ENCODE measurements at regions not wholly inside any gene's neighbourhood (a gene's known extent, or its start where the extent isn't known, plus 50 kb on each side); places are given as distances from the start of the nearest gene placed in this dataset.

DNA sequence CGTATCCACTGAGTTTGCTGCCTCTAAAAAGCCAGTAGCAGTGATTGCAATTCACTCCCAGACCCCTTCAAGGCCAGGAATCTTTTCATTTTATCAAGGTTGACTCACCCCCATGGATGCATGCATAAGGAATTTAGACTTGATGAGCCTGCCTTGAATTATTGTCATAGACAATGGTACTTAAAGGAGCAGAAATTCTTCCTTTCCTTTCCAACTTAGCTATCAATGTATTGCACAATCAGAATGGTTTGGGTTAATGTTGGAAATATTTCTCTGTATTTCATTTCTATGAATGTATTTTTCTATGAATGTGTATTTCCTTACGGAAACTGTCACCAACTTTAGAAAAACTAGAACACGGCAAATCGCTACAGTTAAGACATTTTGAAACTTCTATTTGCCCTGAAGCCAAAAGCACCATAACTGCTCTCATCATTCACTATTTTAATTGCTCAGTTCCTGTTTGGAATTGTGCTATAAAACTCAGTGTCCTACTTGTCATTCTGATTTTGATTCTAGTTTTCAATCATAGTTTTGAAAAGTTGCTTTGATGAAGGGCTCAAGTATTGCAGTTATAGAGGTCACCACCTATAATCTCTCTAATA, 355.7 kb upstream of the AKR1E2 start:
- Histone ChIP-seq H3K79me2 (no peaks in the 10 kb centered on the region), H3K27ac (no peak overlapping the region), H3K36me3 (replicated peaks; ENCODE audit: insufficient read depth, low read depth) (no peaks in the 10 kb centered on the region), H4K20me1 (ENCODE audit: insufficient read depth, poor library complexity, severe bottlenecking) (no peaks in the 10 kb centered on the region), H3K4me2 (no peak overlapping the region), H3K4me3 (no peak overlapping the region), H3K9me3 (ENCODE audit: low read depth) (no peaks in the 10 kb centered on the region), H3K27me3 (no peaks in the 10 kb centered on the region), H3K4me1 (ENCODE audit: insufficient read depth) (no peaks in the 10 kb centered on the region), H3K9me2 (replicated peaks; ENCODE audit: insufficient read depth) (no peaks in the 10 kb centered on the region), H2AFZ (no peak overlapping the region)
- no peak for DNase-seq (ENCODE audit: low spot score)
- WGBS (ENCODE audit: low lambda C conversion rate, missing lambda C conversion rate): 75% methylated on average over 4 of the region's 4 CpGs
- no peak for TF ChIP-seq EZH2phosphoT487 (IDR thresholded peaks at IDR 0.05; ENCODE audit: low read depth, severe bottlenecking, unreplicated experiment)
- TF ChIP-seq, protein P1, sequence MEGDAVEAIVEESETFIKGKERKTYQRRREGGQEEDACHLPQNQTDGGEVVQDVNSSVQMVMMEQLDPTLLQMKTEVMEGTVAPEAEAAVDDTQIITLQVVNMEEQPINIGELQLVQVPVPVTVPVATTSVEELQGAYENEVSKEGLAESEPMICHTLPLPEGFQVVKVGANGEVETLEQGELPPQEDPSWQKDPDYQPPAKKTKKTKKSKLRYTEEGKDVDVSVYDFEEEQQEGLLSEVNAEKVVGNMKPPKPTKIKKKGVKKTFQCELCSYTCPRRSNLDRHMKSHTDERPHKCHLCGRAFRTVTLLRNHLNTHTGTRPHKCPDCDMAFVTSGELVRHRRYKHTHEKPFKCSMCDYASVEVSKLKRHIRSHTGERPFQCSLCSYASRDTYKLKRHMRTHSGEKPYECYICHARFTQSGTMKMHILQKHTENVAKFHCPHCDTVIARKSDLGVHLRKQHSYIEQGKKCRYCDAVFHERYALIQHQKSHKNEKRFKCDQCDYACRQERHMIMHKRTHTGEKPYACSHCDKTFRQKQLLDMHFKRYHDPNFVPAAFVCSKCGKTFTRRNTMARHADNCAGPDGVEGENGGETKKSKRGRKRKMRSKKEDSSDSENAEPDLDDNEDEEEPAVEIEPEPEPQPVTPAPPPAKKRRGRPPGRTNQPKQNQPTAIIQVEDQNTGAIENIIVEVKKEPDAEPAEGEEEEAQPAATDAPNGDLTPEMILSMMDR (IDR thresholded peaks at IDR 0.05; ENCODE audit: poor library complexity): no peak

DNA sequence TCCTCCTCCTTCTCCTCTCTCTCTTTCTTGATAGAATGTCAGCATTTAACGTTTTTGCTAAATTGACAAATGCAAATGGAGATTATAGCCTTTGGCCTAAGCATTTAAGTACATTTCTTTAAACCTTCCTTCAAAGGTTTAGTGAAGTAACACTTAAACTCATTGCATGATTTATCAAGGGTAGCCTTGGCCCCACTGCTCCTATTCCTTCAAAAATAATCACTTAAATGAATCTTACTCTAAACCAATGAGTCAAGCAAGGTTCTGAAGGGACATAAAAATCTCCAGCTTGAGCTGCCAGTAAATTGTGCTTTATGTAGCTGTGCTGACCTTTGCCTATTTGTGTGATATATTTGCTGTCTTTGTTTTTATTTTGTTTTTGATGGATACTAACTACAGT, 358.5 kb upstream of the AKR1E2 start:
- no peak overlapping the region for H3K27ac ChIP-seq
- no peaks in the 10 kb centered on the region for H3K79me2 ChIP-seq
- DNase-seq (ENCODE audit: low spot score): no peak
- 68% methylated on average over 1 of the region's 1 CpG for WGBS (ENCODE audit: low lambda C conversion rate, missing lambda C conversion rate)
- no peak overlapping the region for H3K4me3 ChIP-seq
- no peaks in the 10 kb centered on the region for H3K9me2 ChIP-seq (replicated peaks; ENCODE audit: insufficient read depth)
- H3K36me3 ChIP-seq (replicated peaks; ENCODE audit: insufficient read depth, low read depth): no peaks in the 10 kb centered on the region
- H3K27me3 ChIP-seq: no peaks in the 10 kb centered on the region
- no peaks in the 10 kb centered on the region for H3K4me1 ChIP-seq (ENCODE audit: insufficient read depth)
- no peak overlapping the region for H2AFZ ChIP-seq
- TF ChIP-seq EZH2phosphoT487 (IDR thresholded peaks at IDR 0.05; ENCODE audit: low read depth, severe bottlenecking, unreplicated experiment): no peak
- no peak for TF ChIP-seq EZH2 (IDR thresholded peaks at IDR 0.05; ENCODE audit: borderline replicate concordance)
- TF ChIP-seq, protein P1 (IDR thresholded peaks at IDR 0.05; ENCODE audit: poor library complexity): no peak
- no peaks in the 10 kb centered on the region for H4K20me1 ChIP-seq (ENCODE audit: insufficient read depth, poor library complexity, severe bottlenecking)
- H3K9me3 ChIP-seq (ENCODE audit: low read depth): no peaks in the 10 kb centered on the region
- H3K4me2 ChIP-seq: no peak overlapping the region

DNA sequence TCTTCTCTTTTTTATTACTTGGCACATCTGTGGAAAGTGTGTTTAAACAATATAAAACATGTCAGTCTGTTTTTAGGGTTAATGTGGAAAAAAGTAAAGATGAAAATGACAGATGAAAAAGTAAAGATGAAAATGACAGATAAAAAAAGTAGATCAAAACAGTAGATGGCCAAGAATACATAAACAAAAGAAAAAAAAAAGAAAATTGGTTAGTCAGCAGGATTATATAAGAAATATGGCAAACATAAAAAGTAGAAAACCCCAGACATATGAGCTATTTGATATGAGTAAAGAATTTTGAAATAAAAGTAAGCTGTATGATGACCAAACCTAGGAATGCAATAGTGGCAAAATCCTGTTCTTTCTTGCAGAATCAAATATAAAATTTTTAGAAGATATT, 365.7 kb upstream of the AKR1E2 start:
- Histone ChIP-seq H3K36me3 (replicated peaks; ENCODE audit: insufficient read depth, low read depth) (no peaks in the 10 kb centered on the region), H3K27me3 (no peaks in the 10 kb centered on the region), H3K4me3 (no peak overlapping the region), H3K27ac (peak overlapping the region; percentile 31), H3K9me3 (ENCODE audit: low read depth) (no peaks in the 10 kb centered on the region), H3K4me1 (ENCODE audit: insufficient read depth) (peaks cover 6% of the 10 kb centered on the region), H3K4me2 (no peak overlapping the region), H2AFZ (no peak overlapping the region), H3K79me2 (no peaks in the 10 kb centered on the region), H4K20me1 (ENCODE audit: insufficient read depth, poor library complexity, severe bottlenecking) (no peaks in the 10 kb centered on the region), H3K9me2 (replicated peaks; ENCODE audit: insufficient read depth) (no peaks in the 10 kb centered on the region)
- TF ChIP-seq EZH2phosphoT487 (IDR thresholded peaks at IDR 0.05; ENCODE audit: low read depth, severe bottlenecking, unreplicated experiment) (no peak), EZH2 (IDR thresholded peaks at IDR 0.05; ENCODE audit: borderline replicate concordance) (no peak)
- TF ChIP-seq, protein P1 (IDR thresholded peaks at IDR 0.05; ENCODE audit: poor library complexity): no peak
- DNase-seq (ENCODE audit: low spot score): no peak

DNA sequence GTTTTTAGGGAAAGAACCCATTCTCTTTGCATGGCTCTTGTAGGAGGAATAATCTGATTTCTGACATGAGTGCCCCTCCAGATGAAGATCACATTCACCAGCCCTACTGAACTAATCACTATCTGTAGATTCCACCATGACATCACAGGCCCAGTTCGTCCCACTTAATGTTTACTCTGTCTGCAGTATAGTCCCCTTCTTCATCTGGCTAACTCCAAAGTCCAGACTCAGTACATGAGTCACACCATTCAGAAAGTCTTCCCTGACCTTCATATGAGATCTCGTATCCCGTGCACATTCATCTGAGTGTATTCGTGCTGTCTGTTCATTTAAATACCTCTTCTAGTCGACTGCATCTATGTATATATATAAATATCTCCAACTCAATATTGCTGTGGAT, 366.5 kb upstream of the AKR1E2 start:
- TF ChIP-seq EZH2 (IDR thresholded peaks at IDR 0.05; ENCODE audit: borderline replicate concordance): no peak
- TF ChIP-seq, protein P1 (IDR thresholded peaks at IDR 0.05; ENCODE audit: poor library complexity): no peak
- no peak for TF ChIP-seq EZH2phosphoT487 (IDR thresholded peaks at IDR 0.05; ENCODE audit: low read depth, severe bottlenecking, unreplicated experiment)
- Histone ChIP-seq H3K4me2 (no peak overlapping the region), H3K27ac (peak overlapping the region; percentile 80), H3K79me2 (no peaks in the 10 kb centered on the region), H3K9me3 (ENCODE audit: low read depth) (no peaks in the 10 kb centered on the region), H2AFZ (no peak overlapping the region), H3K4me1 (ENCODE audit: insufficient read depth) (peaks cover 6% of the 10 kb centered on the region), H3K27me3 (no peaks in the 10 kb centered on the region), H3K36me3 (replicated peaks; ENCODE audit: insufficient read depth, low read depth) (no peaks in the 10 kb centered on the region), H3K4me3 (no peak overlapping the region), H4K20me1 (ENCODE audit: insufficient read depth, poor library complexity, severe bottlenecking) (no peaks in the 10 kb centered on the region), H3K9me2 (replicated peaks; ENCODE audit: insufficient read depth) (no peaks in the 10 kb centered on the region)
- peak; percentile 76 for DNase-seq (ENCODE audit: low spot score)
- 39% methylated on average over 5 of the region's 5 CpGs for WGBS (ENCODE audit: low lambda C conversion rate, missing lambda C conversion rate)
